H1 (cell line): ENCODE measurements at regions not wholly inside any gene's neighbourhood (a gene's known extent, or its start where the extent isn't known, plus 50 kb on each side); places are given as distances from the start of the nearest gene placed in this dataset.
"Not testable (repeated sequence)": the region's sequence is repeated elsewhere in the genome, so short reads cannot be mapped to it uniquely, and the experiment has no call there.

Source experiments
- CTCF ChIA-PET: fragments of 300-600 bp; sonication (Branson Sonifier 250); formaldehyde crosslinking; loops from one replicate; lab custom pipeline; 2021; ENCODE audit not compliant: partially characterized antibody; lab: Charles Lee
- POLR2A ChIA-PET: fragments of 300-600 bp; sonication (Branson Sonifier 250); formaldehyde crosslinking; loops from one replicate; lab custom pipeline; 2021; ENCODE audit warnings: inconsistent platforms; ENCODE audit not compliant: partially characterized antibody; lab: Charles Lee
- DNase-seq, 2 experiments: peaks; one replicate each; pipeline versions ENCODE4 v3.0.0 to v3.0.0-alpha.2; 2010 to 2022; ENCODE audit warnings: low spot score in 2 of 2, low read depth in 1 of 2, mixed read lengths in 1 of 2
- FAIRE-seq: peaks from 2 replicates; lab custom pipeline; 2011; peaks lifted over from hg19 to GRCh38; lab: Jason Lieb, UNC
- H2AFZ ChIP-seq: 2 replicates; pipeline ENCODE4 v1.8.1; 2012; ENCODE audit warnings: low read length, inconsistent platforms
- H2AK5ac ChIP-seq: 2 replicates; pipeline ENCODE4 v1.6.1; 2013; ENCODE audit warnings: low read depth, low read length
- H2BK120ac ChIP-seq: replicated peaks from 2 replicates; pipeline ENCODE3; 2013; ENCODE audit warnings: low read depth, low read length, inconsistent platforms
- H2BK12ac ChIP-seq: 2 replicates; pipeline ENCODE4 v1.6.1; 2013; ENCODE audit warnings: low read depth, low read length
- H2BK15ac ChIP-seq: 2 replicates; pipeline ENCODE4 v1.6.1; 2013; ENCODE audit warnings: low read length
- H2BK20ac ChIP-seq: 2 replicates; pipeline ENCODE4 v1.6.1; 2013; ENCODE audit warnings: low read length
- H2BK5ac ChIP-seq: 2 replicates; pipeline ENCODE4 v1.6.1; 2013; ENCODE audit warnings: low read depth, low read length
- H3K14ac ChIP-seq: 2 replicates; pipeline ENCODE4 v1.6.1; 2013; ENCODE audit warnings: inconsistent platforms; ENCODE audit not compliant: insufficient read length
- H3K18ac ChIP-seq: 2 replicates; pipeline ENCODE4 v1.6.1; 2013; ENCODE audit warnings: low read length; ENCODE audit errors: extremely low read depth
- H3K23ac ChIP-seq: 2 replicates; pipeline ENCODE4 v1.6.1; 2013; ENCODE audit warnings: inconsistent platforms; ENCODE audit not compliant: insufficient read length
- H3K23me2 ChIP-seq: 2 replicates; pipeline ENCODE4 v1.6.1; 2013; ENCODE audit warnings: low read depth, low read length
- H3K27ac ChIP-seq: 2 replicates; pipeline ENCODE4 v1.6.1; 2011; ENCODE audit warnings: low read depth, low read length, inconsistent platforms
- H3K27me3 ChIP-seq, 4 experiments: replicated peaks in 1 of 4; 1 replicate in 1 of 4; 2 replicates in 3 of 4; pipeline versions ENCODE4 v1.6.1 to v1.8.1; 2011 to 2013; ENCODE audit warnings: low read length in 3 of 4, mild to moderate bottlenecking in 3 of 4, inconsistent platforms in 2 of 4, mixed read lengths in 2 of 4, moderate library complexity in 1 of 4; ENCODE audit not compliant: control insufficient read depth in 3 of 4, insufficient read depth in 3 of 4; ENCODE audit errors: extremely low read depth in 1 of 4
- H3K36me3 ChIP-seq, 4 experiments: 2 replicates each; pipeline versions ENCODE4 v1.6.1 to v1.8.1; 2011 to 2013; ENCODE audit warnings: mild to moderate bottlenecking in 4 of 4, low read length in 3 of 4, moderate library complexity in 2 of 4, control low read depth in 1 of 4, inconsistent platforms in 1 of 4; ENCODE audit not compliant: insufficient read depth in 4 of 4, control insufficient read depth in 2 of 4
- H3K4ac ChIP-seq: replicated peaks from 2 replicates; pipeline ENCODE3; 2013; ENCODE audit warnings: low read length, low read depth, mixed read lengths, inconsistent platforms; ENCODE audit not compliant: insufficient read length
- H3K4me1 ChIP-seq, 4 experiments: replicated peaks in 1 of 4; 1 replicate in 1 of 4; 2 replicates in 3 of 4; pipeline versions ENCODE4 v1.6.1 to v1.8.1; 2011 to 2013; ENCODE audit warnings: low read length in 3 of 4, inconsistent platforms in 2 of 4, mixed read lengths in 1 of 4; ENCODE audit not compliant: insufficient read depth in 4 of 4, control insufficient read depth in 3 of 4
- H3K4me2 ChIP-seq, 2 experiments: 2 replicates each; pipeline versions ENCODE4 v1.6.1 to v1.8.1; 2011 to 2013; ENCODE audit warnings: low read depth in 2 of 2, low read length in 2 of 2, control low read depth in 1 of 2, inconsistent platforms in 1 of 2, mild to moderate bottlenecking in 1 of 2; ENCODE audit not compliant: insufficient read depth in 1 of 2
- H3K4me3 ChIP-seq, 4 experiments: fragments of 200-600, 300-600 bp in 1 of 4; sonication (generic), shearing (Covaris generic), sonication (Bioruptor Twin) in 1 of 4; 2 replicates each; pipeline versions ENCODE4 v1.5.1 to v1.8.1; 2011 to 2016; ENCODE audit warnings: low read length in 4 of 4, low read depth in 3 of 4, control low read depth in 2 of 4, inconsistent platforms in 2 of 4, mild to moderate bottlenecking in 2 of 4, mixed read lengths in 1 of 4, moderate library complexity in 1 of 4; ENCODE audit not compliant: insufficient read depth in 2 of 4; ENCODE audit errors: extremely low read depth in 1 of 4
- H3K56ac ChIP-seq: replicated peaks from 2 replicates; pipeline ENCODE3; 2013; ENCODE audit warnings: low read depth, mild to moderate bottlenecking, mixed read lengths, low read length, inconsistent platforms; ENCODE audit not compliant: insufficient read length
- H3K79me1 ChIP-seq: 2 replicates; pipeline ENCODE4 v1.6.1; 2013; ENCODE audit warnings: low read depth, low read length, control low read depth
- H3K79me2 ChIP-seq, 2 experiments: 2 replicates each; pipeline versions ENCODE4 v1.6.1 to v1.8.1; 2012 to 2013; ENCODE audit warnings: low read length in 2 of 2, mild to moderate bottlenecking in 2 of 2, inconsistent platforms in 1 of 2; ENCODE audit not compliant: insufficient read depth in 2 of 2, control insufficient read depth in 1 of 2
- H3K9ac ChIP-seq, 4 experiments: replicated peaks in 1 of 4; 1 replicate in 1 of 4; 2 replicates in 3 of 4; pipeline versions ENCODE4 v1.6.1 to v1.8.1; 2011 to 2013; ENCODE audit warnings: low read depth in 3 of 4, low read length in 3 of 4, control low read depth in 2 of 4, mild to moderate bottlenecking in 2 of 4, moderate library complexity in 2 of 4, inconsistent platforms in 1 of 4; ENCODE audit errors: extremely low read depth in 1 of 4
- H3K9me3 ChIP-seq, 2 experiments: 2 replicates each; pipeline versions ENCODE4 v1.6.1 to v1.8.1; 2012 to 2013; ENCODE audit warnings: mild to moderate bottlenecking in 2 of 2, moderate library complexity in 2 of 2, control low read depth in 1 of 2, inconsistent platforms in 1 of 2, low read depth in 1 of 2, low read length in 1 of 2, mixed read lengths in 1 of 2; ENCODE audit not compliant: insufficient read depth in 2 of 2
- H4K20me1 ChIP-seq, 2 experiments: replicated peaks in 1 of 2; 2 replicates each; pipeline versions ENCODE3 to v1.8.1; 2011 to 2013; ENCODE audit warnings: inconsistent platforms in 2 of 2, low read length in 2 of 2, mild to moderate bottlenecking in 1 of 2; ENCODE audit not compliant: insufficient read depth in 2 of 2, control insufficient read depth in 1 of 2
- H4K5ac ChIP-seq: 2 replicates; pipeline ENCODE4 v1.6.1; 2013; ENCODE audit warnings: low read length, low read depth, mixed read lengths, inconsistent platforms; ENCODE audit not compliant: insufficient read length
- H4K8ac ChIP-seq: 2 replicates; pipeline ENCODE4 v1.8.0; 2013; ENCODE audit warnings: mild to moderate bottlenecking, moderate library complexity, low read length, inconsistent platforms; ENCODE audit not compliant: insufficient read depth; ENCODE audit errors: extremely low read depth
- H4K91ac ChIP-seq: replicated peaks from 2 replicates; pipeline ENCODE3; 2013; ENCODE audit warnings: low read length, mixed read lengths, inconsistent platforms; ENCODE audit not compliant: insufficient read length
- WGBS, 2 experiments: shearing (Covaris generic) in 1 of 2; methylation state at CpG; one replicate each; pipeline versions ENCODE4 v1.1.6 to v1.1.7; 2013 to 2015; ENCODE audit warnings: low lambda C conversion rate in 2 of 2, mixed read lengths in 2 of 2, inconsistent platforms in 1 of 2, low coverage in 1 of 2, missing lambda C conversion rate in 1 of 2; ENCODE audit not compliant: insufficient replicate concordance in 2 of 2, insufficient coverage in 1 of 2, insufficient read length in 1 of 2; ENCODE audit errors: extremely low coverage in 1 of 2, missing lambda C conversion rate in 1 of 2; 5-methylcytosine and 5-hydroxymethylcytosine counted together

- H2BK15ac ChIP-seq, H2AK5ac ChIP-seq, H3K23ac ChIP-seq, H3K79me1 ChIP-seq, H2BK20ac ChIP-seq, H3K14ac ChIP-seq, CTCF ChIA-PET, H3K9me3 ChIP-seq, H3K4me3 ChIP-seq, H3K27ac ChIP-seq, H3K79me2 ChIP-seq, H4K91ac ChIP-seq, H4K8ac ChIP-seq, H3K56ac ChIP-seq, H2AFZ ChIP-seq, H2BK12ac ChIP-seq, POLR2A ChIA-PET, H3K4ac ChIP-seq, H4K20me1 ChIP-seq, H3K18ac ChIP-seq, H3K23me2 ChIP-seq, H4K5ac ChIP-seq, DNase-seq, H3K4me2 ChIP-seq, H3K36me3 ChIP-seq, H3K27me3 ChIP-seq, H3K4me1 ChIP-seq, FAIRE-seq, H2BK5ac ChIP-seq, H3K9ac ChIP-seq, H2BK120ac ChIP-seq: not testable (repeated sequence)
- WGBS, 2 experiments: 97% methylated on average over 16 of the region's 23 CpGs; no CpG with 5 or more reads in 1 of the 2 experiments
Observed at GRCh38 chr17:20840453-20840852, 202.4 kb downstream of the USP22 start.

- H3K56ac ChIP-seq, H2AFZ ChIP-seq, H2AK5ac ChIP-seq, CTCF ChIA-PET, H2BK12ac ChIP-seq, H3K79me1 ChIP-seq, H3K23me2 ChIP-seq, H3K18ac ChIP-seq, H3K4me3 ChIP-seq, H2BK5ac ChIP-seq, H3K9me3 ChIP-seq, DNase-seq, H4K5ac ChIP-seq, H3K79me2 ChIP-seq, H3K4me2 ChIP-seq, POLR2A ChIA-PET, H3K36me3 ChIP-seq, H3K4me1 ChIP-seq, H4K8ac ChIP-seq, H4K20me1 ChIP-seq, H4K91ac ChIP-seq, H3K27me3 ChIP-seq, H2BK120ac ChIP-seq, H2BK15ac ChIP-seq, FAIRE-seq, H3K14ac ChIP-seq, H3K23ac ChIP-seq, H2BK20ac ChIP-seq, H3K27ac ChIP-seq, H3K9ac ChIP-seq, H3K4ac ChIP-seq: not testable (repeated sequence)
- no CpG with 5 or more reads among the region's 62 CpGs for WGBS, 2 experiments
Observed at GRCh38 chr17:20840987-20841865, 201.6 kb downstream of the USP22 start.
